NOMO-1 (cell line): ENCODE measurements at regions not wholly inside any gene's neighbourhood (a gene's known extent, or its start where the extent isn't known, plus 50 kb on each side); places are given as distances from the start of the nearest gene placed in this dataset.
"Not testable (repeated sequence)": the region's sequence is repeated elsewhere in the genome, so short reads cannot be mapped to it uniquely, and the experiment has no call there.

Experiments used
- DNase-seq, 2 experiments: peaks; one replicate each; lab custom pipeline; 2025; ENCODE audit not compliant: unreplicated experiment in 2 of 2; lab: John Stamatoyannopoulos, UW

- no peak for DNase-seq
These were observed 86.4 kb upstream of the SEZ6L start for GRCh38 chr22:26082866-26083265.

- peak in 1 of 2 experiments; percentile 3 for DNase-seq
These were observed 82.9 kb upstream of the SEZ6L start for GRCh38 chr22:26086359-26086758.

GRCh38 chr22:26087816-26088215 is 81.4 kb upstream of the SEZ6L start:
- no peak for DNase-seq

- DNase-seq = no peak
These were observed 78.4 kb upstream of the SEZ6L start for GRCh38 chr22:26090821-26091220.

- not testable (repeated sequence) for DNase-seq
These were observed 74.8 kb upstream of the SEZ6L start for GRCh38 chr22:26094497-26094896.

- DNase-seq = peak; percentile 52 to 89
These were observed 73.9 kb upstream of the SEZ6L start for GRCh38 chr22:26095256-26095956.

GRCh38 chr22:26097411-26097810 is 71.9 kb upstream of the SEZ6L start:
- no peak for DNase-seq

- no peak for DNase-seq
These were observed 71.4 kb upstream of the SEZ6L start for GRCh38 chr22:26097840-26098239.

- no peak for DNase-seq
These were observed 66.2 kb upstream of the SEZ6L start for GRCh38 chr22:26103023-26103422.

GRCh38 chr22:26106412-26106811 is 62.9 kb upstream of the SEZ6L start:
- DNase-seq = no peak

- DNase-seq = no peak
These were observed 59.5 kb upstream of the SEZ6L start for GRCh38 chr22:26109686-26110315.

GRCh38 chr22:26114826-26115225 is 54.4 kb upstream of the SEZ6L start:
- no peak for DNase-seq

GRCh38 chr22:26115266-26115665 is 54.0 kb upstream of the SEZ6L start:
- no peak for DNase-seq
